AG20443 (cell line): ENCODE measurements at regions not wholly inside any gene's neighbourhood (a gene's known extent, or its start where the extent isn't known, plus 50 kb on each side); places are given as distances from the start of the nearest gene placed in this dataset.
"Not testable (repeated sequence)": the region's sequence is repeated elsewhere in the genome, so short reads cannot be mapped to it uniquely, and the experiment has no call there.

Experiments
- DNase-seq: peaks from one replicate; pipeline ENCODE4 v3.0.0; 2012; ENCODE audit warnings: low spot score, mixed read lengths

DNA sequence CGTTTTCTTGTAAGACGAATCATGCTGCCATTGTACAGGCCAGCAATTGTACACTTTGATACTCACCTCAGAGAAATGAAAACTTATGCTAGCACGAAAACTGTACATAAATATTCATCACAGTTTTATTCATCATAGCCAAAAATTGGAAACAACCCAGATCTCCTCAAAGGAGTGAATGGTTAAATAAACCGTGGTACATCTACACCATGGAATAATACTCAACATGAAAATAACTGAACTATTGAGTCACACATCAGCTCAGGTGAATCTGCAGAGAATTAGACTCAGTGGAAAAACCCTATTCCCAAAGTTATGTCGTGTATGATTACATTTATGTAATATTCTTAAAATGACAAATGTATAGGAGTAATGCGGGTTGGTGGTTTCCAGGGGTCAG, 251.0 kb upstream of the HDAC4 start:
- DNase-seq, result no peak

DNA sequence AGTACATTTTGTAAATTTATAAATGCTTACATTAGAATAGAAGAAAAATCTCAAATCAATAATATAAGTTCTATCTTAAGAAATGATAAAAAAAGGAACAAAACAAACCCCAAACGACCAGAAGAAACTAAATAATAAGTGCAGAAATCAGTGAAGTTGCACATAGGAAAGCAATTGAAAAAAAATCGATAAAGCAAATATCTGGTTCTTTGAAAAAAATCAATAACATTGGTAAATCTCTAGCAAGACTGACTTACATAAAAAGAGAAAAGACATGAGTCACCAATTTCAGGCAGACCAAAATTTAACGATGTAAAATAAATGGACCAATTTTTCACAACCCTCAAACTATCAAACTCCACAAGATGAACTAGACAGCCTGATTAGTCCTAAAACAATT, 249.9 kb upstream of the HDAC4 start:
- no peak for DNase-seq

DNA sequence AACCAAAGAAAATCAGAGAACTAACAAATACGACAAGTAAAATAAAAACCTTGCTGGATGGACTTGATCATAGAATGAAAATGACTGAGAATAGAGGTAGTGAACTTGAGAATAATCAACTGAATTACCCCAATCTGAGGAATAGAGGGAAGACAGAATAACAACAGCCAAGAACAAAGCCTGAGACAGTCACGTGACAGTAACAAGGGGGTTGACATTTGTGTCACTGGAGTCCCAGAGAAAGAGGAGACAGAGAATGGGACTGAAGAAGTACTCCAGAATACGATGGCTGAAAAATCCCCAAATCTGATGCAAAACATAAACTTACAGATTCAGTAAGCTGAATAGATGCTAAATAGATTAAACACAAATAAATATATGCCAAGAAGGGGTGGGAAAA, 248.5 kb upstream of the HDAC4 start:
- no peak for DNase-seq

DNA sequence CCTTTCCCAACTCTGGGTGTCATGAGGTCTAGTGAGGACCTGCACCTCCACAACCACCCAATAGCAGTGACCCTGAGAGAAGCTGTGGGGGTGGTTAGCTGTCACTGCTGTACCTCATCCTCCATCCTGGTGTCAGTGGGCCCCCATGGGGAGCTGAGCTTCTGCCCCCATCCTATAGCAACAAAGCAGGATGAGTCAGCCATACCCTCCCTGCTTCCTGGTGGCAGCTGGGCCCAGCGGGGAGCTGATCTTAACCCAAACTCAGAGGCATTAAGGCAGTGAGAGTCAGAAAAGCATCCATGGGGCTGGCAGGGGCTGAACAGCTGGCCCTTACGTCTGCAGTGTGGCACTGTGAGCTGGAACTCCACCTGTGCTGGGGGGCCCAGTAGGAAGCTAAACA, 247.8 kb upstream of the HDAC4 start:
- DNase-seq, result no peak

- no peak for DNase-seq
These were observed 246.4 kb upstream of the HDAC4 start for GRCh38 chr2:239647052-239647819.

DNA sequence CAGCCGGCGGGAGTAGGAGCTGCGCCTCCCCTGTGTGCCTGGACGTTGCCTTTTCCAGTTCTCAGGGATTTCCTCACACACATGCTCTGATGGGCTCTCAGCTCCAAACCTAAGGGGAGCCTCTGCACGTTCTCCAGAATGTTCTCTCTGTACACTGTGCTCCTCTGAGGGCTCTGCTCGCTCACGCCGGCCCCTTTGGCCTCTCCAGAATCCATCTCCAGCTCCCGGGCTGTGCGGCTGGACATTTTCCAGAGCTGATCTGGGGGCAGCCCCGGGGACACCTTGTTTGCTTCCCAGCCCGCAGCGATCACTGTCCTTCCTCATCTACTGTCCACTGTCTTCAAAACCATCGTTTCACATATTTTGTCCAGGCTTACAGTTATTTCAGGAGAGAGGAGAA, 245.4 kb upstream of the HDAC4 start:
- DNase-seq, result no peak

DNA sequence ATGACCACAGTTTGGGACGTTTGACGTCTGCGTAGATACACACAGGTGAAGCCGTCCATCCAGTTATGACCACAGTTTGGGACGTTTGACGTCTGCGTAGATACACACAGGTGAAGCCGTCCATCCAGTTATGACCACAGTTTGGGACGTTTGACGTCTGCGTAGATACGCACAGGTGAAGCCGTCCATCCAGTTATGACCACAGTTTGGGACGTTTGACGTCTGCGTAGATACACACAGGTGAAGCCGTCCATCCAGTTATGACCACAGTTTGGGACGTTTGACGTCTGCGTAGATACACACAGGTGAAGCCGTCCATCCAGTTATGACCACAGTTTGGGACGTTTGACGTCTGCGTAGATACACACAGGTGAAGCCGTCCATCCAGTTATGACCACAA, 243.8 kb upstream of the HDAC4 start:
- DNase-seq, result not testable (repeated sequence)

DNA sequence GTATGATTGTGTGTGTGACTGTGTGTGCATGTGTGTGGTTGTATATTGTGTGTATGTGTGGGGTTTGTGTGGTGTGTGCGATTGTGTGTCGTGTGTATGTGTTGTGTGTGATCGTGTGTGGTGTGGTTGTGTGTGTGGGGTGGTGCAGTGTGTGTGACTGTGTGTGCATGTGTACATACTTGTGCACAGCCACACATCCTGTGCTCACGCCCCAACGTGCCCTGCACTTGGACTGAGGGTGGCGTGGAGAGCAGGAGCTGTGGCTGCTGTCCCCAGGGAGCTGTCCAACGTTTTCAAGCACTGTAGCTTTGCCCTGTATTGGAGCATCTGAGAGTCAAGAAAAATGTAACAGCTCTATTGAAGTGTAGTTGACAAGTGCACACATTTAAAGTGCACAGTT, 243.2 kb upstream of the HDAC4 start:
- DNase-seq, result peak; percentile 34

GRCh38 chr2:239642406-239643004, 241.7 kb upstream of the HDAC4 start:
- DNase-seq, result no peak

- not testable (repeated sequence) for DNase-seq
These were observed 241.1 kb upstream of the HDAC4 start for GRCh38 chr2:239641904-239642303.

DNA sequence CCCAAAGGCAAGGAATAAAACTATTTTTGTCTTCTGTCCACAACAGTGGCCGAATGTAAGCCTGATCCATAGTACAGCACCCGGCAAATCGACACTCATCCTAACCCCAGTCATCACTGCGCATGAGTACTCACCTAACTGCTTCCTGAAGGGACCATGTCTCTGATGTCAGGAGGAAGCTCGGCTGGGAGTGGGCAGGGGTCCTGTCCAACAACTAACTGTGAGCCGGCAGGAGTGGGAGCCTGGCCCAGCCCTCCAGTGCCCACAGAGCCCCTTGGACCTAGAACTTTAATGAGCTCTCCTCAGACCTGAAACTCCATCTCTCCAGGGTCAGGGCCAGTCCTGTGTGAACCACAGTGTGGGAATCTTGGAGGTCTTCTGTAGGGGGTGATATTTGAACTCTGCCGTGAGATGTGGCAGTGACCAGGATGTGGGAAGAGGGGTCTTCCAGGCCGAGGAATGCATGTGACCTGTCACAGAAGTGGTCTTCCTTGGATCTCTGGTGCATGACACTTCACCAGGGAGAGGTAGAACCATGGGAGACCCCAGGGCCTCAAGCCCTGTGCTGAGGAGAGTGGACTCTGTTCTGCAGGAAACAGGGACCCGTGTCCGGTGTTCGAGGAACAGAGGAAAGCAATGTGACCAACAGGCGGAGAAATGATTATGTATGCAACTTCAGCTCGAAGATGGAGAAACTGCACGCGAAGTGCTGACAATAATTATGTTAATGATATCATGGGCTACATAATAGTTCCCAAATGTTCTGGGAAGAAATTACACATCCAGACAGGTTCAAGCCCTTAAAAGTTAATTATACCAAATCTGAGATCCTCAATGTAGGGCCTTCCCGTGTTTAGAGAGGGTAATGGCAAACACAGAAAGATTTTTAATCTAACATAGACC, 240.1 kb upstream of the HDAC4 start:
- no peak for DNase-seq

GRCh38 chr2:239640210-239640609, 239.4 kb upstream of the HDAC4 start:
- DNase-seq, result no peak

DNA sequence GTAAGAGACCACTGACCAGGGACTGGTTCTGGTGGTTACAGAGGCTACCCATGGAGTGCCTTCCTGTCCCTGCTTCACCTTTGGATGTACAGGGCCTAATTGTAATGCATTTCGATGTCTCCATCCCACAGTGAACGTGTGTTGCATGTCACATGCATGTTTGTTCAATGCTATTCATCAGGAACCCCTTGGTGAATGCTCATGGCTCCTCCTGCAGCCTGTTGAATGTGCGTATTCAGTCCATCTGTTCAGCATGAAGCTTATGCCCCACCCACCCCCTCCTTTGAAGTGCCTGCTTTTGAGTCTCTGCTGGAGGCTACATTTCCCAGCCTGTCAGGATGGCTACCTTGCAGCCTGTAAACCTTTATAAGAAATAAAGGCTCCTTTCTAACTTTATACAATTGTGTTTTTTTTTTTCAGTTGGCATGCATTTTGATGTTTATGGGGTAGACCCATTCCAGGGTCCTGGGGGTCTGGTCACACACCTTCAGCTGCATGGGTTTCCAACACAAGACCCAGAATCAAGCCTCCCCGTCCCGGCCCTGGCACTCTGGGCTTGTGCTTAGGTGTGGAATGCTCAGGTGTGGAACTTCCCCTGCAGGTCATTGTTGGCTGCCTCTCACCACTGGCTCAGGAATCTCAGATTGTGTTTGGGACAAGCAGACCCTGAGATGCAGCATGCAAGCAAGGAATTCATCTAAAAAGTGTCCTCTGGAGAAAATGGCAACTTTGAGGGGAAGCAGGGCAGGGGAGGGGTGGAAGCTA, 238.8 kb upstream of the HDAC4 start:
- DNase-seq, result no peak

- DNase-seq, result no peak
These were observed 237.6 kb upstream of the HDAC4 start for GRCh38 chr2:239638376-239638775.

GRCh38 chr2:239636808-239637207, 236.0 kb upstream of the HDAC4 start:
- DNase-seq, result no peak

DNA sequence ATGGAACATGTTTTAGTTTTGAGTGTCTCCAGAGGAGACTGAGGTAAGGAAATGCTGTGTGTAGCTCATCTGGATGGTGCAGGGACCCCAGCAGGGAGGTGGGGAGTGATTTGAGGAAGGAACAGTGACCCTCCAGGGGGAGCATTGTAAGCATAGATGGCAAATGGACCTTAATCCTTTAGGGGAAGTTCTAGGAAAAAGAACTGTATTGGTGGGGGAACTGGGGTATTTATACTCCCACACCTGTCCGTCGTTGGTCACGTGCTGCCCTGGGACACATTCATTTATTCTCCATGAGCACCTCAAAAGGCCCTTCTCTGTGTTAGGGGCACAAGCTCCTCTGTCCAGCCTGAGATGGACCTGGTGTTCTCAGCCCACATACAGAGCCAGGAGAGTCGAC, 233.9 kb upstream of the HDAC4 start:
- no peak for DNase-seq

GRCh38 chr2:239630618-239631286, 229.9 kb upstream of the HDAC4 start:
- DNase-seq, result peak; percentile 95

DNA sequence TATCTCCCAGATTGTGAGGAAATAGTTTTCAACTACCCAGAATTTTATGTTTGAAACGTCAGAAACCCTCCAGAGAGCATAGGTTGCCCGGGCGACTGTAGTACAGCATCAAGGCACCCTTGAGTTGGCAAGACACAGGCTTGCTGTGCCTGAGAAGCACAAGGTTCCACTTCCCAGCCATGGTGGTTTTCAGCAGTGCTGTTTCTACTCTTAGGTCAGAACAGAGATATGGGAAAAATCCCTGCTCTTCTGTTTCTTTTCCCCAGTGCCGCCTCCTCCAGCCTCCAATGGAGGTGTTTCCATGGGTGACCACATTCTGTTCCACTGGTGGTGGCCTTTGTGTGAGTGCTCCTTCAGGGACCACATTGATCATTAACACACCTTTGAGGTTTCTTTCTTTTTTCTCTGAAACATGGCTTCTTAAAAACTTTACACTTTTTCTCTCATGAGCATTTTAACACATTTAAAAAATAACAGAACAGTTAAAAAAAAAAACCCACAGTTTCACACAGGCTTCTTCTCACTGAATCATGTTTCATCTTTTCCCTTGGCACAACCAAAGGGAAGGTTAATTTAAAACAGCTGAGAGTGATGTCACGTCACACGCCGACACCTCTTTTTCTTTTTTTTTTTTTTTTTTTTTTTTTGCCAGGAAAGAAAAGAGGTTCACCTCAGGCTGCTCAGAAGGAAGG, 229.3 kb upstream of the HDAC4 start:
- peak; percentile 56 for DNase-seq

DNA sequence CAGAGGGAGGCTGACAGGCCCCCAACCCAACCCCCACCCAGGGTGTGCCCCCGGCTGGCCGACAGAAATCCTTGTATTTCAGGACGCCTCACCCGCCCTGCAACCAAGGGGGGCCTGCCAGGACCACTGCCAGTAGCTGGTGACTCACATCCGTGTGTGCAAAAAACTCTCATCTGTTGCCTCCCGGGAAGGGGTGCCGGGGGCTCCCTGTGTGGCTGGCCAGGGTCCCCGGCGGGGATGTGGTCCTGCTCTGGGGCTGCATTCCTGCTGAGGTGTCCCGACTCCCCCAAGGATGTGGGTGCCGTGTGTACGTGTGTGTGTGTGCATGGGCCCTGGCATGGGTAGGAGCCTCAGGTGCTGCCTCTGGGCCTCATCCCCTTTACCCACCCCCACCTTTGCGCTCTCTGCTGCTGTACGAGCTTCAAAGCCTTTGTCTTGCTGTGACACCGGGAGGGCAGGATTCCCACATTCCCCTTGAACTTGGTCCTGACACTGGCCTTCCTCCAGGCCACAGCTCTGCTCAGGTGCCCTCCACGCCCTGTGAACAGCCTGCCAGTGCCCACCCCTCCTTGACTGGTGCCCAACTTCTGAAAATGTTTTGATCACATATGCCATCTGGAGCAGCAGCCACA, 226.3 kb upstream of the HDAC4 start:
- no peak for DNase-seq

DNA sequence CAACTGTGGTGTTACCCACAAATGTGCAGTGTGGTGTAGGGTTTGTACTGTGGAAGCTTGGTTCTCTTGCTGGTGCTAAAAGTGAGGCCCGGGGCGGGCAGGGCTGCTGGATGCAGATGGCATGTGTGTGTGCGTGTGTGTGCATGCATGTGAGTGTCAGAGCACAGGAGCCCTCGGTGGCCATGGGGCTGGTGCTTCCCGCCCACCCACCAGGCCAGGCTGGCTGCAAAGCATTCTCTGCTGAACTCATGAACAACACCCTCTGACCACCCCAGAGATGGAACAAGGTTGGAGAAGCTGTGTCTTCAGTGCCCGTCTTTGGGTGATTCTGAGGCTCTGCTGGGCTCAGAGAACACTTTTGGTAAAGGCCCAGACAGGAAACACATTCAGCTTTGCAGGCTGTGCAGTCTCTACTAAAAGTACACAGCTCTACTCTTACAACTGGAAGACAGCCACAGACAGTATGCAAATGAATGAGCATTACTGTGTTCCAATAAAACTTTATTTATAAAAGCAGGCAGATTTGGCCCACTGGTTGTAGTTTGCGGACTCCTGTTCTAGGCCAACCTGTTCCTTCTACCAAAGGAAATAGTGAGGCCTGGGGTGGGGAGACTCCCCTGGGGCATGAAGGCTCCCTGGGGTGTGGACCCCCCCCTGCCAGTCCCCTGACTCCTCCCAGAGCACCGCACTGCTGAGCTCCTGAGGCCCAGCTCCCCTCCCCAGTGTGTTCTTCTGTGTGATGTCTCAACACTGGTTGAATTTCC, 225.3 kb upstream of the HDAC4 start:
- DNase-seq, result no peak
